Middle frontal gyrus (tissue), 1 donor: ENCODE measurements at regions not wholly inside any gene's neighbourhood (a gene's known extent, or its start where the extent isn't known, plus 50 kb on each side); places are given as distances from the start of the nearest gene placed in this dataset.
"Not testable (repeated sequence)": the region's sequence is repeated elsewhere in the genome, so short reads cannot be mapped to it uniquely, and the experiment has no call there.

Source experiments
- DNase-seq: peaks from one replicate; pipeline ENCODE4 v3.0.0-alpha.2; 2015; ENCODE audit warnings: low spot score; ENCODE audit errors: extremely low spot score

DNA sequence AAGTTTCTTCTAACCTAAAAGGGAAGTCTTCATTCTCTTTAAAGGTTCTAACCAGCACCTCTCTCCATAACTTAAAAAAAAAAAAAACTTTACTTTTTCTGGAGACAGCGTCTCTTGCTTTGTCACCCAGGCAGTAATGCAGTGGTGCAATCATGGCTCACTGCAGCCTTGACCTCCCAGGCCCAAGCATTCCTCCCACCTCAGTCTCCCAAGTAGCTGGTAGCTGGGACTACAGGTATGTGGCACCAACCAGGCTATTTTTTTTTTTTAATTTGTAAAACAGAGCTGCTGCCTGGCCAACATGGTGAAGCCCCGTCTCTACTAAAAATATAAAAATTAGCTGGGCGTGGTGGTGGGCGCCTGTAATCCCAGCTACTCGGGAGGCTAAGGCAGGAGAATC, 787.4 kb upstream of the ACO1 start:
- DNase-seq = not testable (repeated sequence)

DNA sequence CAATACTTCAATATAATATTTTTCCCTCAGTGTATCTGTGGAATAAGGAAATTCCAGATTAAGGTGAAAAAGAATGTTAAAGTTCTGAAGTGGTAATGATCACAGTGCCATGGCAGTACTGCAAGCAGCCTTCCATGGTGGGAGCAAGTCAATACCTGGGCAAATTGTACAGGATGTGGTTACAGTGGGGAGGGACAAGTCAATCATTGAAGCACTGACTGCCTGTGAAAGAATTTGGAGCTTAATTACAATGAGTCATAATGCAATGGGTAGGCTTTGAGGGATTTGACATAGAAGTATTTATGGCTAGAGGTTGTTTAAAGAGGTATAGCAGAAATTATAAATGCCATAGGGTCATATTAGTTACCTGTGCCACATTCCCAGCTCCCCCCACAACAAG, 786.5 kb upstream of the ACO1 start:
- no peak for DNase-seq

DNA sequence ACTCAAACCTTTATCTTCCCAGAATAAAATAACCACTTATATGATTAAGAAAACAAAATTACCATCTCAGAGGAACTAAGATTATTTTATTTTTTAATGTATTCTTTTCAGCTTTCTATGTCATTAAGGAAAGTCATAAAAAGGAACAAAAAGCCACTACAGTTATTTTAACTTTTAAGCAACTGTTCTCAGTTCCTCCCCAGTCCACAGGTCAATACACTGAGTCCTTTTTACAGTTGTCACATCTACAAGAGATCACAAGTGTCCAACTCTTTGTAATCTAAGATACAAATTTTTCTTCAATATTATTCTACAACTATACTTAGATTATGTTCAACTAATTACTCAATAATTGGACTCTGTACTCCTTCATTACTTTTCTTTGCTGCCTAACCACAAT, 782.8 kb upstream of the ACO1 start:
- no peak for DNase-seq

DNA sequence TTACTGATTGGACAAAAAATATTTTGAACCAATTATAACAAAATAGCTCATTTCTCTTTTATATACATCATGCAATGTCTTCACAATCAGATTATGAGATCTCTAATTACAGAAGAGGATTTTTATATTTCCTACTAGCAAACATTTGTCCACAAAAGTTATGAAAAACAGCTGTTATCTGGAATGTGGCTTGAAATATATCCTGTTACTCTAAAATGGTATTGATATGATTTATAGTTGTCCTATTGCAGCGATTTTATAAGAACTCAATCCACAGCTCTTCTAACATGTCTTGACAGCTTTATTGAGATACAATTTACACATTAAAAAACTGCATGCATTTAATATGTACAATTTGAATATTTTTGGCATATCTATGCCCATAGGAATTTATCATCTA, 779.9 kb upstream of the ACO1 start:
- DNase-seq = no peak

DNA sequence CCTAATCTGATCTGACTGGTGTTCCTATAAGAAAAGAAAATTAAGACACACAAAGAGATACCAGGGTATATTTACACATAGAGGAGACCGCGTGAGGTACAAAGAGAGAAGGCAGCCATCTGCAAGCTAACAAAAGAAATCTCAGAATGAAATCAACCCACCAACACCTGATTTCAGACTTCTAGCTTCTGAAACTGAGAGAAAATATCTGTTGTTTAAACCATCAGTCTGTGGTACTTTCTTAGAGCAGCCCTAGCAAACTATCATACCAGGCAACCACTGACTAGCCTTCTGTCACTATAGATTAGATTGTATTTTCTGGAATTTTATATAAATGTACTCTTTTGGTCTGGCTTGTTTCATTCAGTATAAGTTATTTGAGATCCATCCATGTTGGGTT, 779.3 kb upstream of the ACO1 start:
- no peak for DNase-seq

DNA sequence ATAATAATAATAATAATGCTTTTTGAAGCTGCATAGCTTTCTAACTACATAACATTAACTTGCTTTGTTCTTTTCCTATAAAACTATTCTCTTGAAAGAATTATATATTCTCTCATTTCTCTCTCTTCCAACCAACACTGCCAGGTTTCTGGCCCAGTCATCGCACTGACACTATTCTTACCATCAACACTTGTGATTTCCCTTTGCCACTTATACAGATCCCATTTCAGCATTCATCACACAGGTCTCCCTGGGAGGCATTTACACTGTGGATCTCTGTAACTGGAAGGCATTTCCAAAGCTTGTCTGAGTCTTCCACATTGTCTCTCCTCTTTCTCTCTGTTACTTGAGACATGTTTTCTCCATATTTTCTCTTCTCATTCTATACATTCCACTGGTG, 777.8 kb upstream of the ACO1 start:
- no peak for DNase-seq

DNA sequence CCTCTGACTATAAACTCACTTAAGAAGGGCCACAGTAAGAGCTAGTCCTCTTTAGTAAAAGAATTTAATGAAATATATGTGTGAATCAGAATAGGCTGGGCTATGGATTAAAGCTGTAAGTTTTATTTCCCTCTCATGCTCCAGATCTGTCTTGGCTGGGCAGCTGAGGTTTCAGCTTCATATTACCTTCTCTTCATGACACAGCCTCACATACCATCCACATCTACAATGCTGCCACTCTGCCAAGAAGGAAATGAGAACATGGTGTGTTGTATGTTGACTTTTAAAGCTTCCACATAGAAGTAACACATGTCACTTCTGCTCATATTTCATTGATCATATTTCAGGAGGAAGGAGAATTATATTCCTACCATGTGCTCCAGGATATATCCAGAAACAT, 776.0 kb upstream of the ACO1 start:
- DNase-seq = no peak

DNA sequence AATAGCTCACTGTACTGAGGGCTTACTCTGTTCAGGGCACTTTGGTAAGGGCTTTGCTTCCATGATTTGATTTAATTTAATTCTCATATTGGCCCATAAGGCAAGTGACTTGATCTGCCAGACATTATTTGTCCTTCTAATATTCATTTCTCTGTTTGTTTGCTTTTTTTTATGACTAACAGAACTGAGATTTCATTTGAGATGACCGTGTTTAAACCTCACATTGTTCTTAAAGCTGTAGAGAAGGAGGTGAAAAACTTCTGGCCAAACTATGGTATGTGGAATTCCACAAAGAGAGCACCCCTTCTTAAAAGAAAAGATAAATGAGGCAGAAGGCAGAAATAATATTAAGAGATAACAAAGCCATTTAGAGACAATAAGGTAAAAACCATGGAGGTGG, 775.6 kb upstream of the ACO1 start:
- no peak for DNase-seq

DNA sequence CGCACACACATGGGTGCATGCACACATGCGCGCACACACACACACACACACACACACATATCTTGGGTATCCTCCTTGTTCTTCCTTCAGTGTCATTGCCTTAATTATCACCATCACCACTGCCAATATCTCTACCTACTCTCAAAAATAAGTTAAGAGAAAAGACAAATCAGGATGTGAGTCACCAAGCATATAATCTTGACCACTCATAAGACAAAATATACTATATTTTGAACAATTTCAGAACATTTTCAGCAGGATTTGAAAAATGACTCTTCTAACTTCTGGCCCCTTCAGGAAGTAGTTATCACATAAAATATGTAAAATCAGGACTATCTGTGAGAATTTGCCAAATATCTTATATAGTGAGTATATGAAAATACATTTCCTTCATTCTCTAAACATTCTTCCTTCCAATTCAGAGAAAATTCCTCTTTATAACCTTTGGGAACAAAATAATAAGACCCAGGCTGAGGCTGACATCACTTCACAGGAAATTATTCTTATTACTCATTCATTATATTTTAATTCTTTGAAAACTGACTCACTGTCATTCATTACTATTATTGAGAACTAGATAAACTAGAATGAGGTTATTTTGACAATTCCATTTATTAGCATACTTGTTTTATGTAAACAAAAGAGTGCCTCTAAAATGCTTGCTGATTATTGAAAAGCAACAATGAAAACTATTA, 772.0 kb upstream of the ACO1 start:
- no peak for DNase-seq

DNA sequence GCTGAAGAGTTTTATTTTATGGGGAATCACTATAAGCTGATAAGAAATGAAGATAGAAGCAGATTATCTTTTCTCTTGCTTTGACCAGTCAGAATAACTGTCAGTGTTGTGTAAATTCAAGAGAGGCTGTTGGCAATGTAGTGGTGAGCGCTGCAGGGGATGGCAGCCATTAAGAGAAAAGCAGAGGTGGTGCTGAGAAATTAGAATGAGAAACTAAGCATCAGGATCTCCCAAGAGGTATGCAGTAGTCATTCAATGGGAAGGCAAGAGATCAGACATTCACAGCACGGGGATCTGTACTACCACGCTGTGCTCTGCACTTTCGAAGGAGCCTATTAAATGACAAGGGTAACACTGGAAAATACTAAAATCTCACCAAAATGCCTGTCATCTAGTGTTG, 768.5 kb upstream of the ACO1 start:
- no peak for DNase-seq

DNA sequence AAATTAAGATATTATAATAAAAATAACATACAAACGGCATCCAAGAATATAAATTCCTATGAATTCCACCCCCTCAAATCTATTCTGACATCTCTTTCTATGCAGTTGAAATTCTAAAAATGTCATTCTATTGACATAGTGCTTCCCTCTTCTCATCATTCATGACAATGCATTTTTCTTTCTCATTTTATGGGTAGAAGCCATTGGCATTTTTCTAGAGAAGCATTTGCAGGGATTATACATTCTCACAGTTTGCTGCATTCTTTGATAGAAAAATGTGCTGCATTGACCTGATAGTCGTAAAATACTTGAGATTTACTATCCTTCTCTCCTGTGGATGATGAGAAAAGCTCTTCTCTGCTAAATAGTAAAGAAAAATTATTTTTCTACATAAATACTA, 760.9 kb upstream of the ACO1 start:
- DNase-seq = no peak

DNA sequence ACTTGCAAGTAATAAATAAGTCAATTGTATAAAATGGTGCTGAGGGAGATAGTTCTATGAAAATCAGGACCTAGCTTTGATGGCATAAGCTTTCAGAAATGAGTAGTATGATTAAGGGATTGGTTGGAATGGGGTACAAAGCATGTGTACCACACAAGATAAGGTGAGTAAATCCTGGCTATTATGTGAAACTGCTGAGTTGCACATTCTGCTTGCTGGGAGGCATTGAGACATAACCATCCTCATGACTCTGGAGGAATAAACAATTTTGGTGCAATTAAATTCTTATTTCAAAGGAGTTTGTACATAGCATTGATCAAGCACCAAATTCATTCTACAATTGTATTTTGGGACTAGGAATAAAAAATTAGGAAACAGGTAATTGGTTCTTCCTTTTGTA, 755.2 kb upstream of the ACO1 start:
- DNase-seq = no peak

DNA sequence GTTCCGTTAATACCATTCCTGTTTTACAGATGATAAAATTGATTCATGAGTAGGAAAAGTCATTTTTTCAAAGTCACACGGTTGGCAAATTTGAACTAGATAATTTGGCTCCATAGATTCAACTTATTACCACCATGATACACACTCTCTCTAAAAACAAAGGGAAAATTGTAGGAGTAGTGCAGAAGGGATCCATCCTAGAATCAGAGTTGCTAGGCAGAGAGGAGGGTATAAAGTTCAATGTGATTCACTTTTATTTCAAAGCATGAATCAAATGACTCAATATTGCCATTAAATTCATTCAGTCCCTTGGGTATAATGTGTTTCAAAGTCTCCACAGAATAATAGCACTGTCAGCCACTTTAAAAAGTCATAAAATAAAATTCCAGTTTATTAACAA, 747.2 kb upstream of the ACO1 start:
- no peak for DNase-seq

DNA sequence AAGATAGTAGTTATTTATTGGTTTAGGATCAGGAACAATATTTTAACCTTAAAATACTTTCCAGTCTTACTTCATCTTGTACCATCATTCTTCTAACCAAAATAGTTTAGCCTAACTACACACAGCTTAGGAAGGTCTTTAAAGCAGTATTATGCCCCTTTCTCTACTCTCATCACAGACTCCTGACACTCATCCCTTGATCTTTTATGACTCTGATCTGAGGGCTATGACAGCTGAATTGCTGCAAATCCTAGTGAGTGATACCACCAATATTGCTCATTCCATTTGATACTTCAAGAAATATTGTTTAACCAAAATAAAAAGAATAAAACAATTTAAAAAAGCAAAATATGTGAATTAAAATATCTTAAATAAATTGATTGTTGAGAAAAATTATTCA, 746.6 kb upstream of the ACO1 start:
- no peak for DNase-seq

DNA sequence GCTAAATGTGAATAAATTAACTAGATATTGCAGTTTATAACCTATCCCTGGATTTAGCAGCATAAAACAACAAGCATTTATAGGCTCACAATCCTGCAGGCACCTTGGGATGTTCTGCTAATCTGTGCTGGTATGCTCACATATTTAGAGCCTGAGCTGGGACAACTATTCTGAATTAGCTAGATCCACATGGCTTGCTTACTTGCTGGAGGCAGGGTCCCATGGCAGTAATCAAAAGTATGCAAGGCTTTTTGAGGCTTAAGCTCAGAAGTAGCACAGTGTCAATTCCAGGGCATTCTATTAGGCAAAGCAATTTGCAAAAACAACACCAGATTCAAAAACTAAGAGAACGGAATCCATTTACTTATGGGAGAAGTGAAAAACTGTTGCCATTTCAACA, 745.0 kb upstream of the ACO1 start:
- DNase-seq = no peak

DNA sequence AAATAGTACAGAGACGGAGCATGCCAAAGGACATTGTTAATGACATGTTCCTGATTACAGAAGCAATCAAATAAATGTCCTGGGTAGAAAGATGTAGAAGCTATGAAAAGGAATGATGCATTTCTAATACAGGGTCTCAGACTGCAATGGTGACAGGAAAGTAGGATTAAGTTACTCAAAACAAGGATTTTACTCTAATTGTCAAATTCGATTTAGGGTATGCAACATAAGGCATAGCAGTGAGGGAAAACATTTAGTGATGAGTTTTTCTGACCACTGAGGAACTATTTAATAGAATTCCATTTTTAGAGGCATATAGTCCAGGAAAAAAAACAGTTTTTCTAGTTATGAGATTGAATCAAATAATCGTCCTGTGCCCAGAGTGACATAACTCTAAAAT, 715.1 kb upstream of the ACO1 start:
- DNase-seq = no peak

DNA sequence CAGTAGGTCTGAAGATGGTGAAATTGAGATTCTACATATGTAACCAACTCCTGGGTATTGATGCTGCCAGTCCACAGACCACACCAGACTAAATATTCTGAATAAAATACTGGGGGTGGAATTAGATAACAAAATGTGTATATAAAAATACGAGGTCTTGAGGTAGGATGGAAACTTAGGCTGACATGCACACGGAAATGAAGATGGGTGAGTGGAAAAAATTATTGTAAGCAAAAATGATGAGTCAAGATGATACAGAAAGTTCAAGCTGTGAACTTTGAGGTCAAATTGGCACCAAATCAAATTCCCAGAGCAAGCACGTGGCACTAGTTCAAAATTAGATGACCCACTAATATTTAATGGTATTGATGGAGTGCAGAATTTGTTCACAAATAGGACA, 713.4 kb upstream of the ACO1 start:
- DNase-seq = no peak

DNA sequence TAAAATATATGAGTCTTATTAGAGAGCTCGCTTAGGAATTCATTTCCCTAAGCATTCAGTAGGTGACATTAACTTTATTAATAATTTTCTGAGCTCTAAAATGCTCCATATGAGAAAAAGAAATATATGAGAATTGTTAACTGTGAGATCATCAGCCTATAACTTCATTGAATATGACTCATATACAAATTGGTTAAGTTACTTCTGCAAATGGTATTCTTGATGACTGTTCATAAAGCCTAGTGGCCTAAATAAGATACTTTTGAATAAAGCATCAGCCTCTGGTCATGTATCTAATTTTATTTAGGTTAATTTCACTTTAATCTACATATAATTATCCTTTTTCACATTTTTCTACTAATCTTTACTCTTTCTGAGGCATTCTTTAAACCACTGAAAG, 710.2 kb upstream of the ACO1 start:
- DNase-seq = no peak

DNA sequence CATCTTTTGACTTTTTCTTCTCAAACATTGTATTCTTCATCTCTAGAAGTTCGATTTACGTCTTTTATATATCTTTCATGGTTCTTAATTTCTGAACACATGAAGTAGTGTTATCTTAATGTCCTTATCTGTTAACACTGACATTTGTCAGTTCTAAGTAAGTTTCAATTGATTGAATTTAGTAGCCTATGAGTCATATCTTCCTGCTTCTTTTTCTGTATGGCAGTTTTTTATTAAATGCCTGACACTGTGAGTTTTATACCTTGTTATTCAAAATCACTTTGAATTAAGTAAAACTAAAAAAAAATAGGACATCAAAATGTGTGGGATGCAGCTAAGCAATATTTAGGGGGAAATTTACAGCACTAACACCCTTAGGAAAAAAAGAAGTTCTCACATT, 707.0 kb upstream of the ACO1 start:
- DNase-seq = no peak

DNA sequence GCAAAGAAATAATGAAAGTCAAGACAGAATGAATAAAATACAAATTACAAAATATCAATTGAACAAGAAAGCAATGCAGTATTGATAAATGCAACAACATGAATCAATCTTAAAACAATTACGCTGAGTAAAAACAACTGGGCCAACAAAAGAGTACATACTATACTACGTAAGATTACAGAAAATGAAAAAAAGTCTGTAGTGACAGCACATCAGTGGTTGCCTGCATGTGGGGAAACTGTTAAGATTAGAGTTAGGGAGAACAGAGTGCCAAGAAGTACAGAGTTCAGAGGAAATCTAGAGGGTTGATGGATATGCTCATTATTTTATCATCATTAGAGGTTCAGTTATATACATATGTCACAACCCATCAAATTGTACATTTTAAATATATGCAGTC, 706.6 kb upstream of the ACO1 start:
- DNase-seq = no peak

DNA sequence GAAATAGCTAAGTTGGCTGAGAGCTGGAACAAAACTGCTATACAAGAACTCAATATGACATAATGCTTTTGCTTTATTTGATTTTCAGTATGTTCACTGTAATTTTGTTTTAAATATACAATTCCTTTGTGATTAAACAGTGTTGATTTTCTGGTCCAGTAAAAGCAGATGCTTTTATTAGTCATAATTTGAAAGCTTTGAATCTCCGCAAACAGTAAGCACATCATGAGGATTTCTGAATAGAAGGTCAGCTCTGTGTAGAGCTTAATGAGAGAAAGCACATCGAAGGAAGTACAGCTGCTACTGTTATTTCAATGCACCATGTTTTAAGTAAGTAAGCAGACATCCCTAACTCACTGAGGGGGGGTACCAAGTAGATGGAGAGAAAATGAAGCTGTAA, 701.3 kb upstream of the ACO1 start:
- DNase-seq = no peak

DNA sequence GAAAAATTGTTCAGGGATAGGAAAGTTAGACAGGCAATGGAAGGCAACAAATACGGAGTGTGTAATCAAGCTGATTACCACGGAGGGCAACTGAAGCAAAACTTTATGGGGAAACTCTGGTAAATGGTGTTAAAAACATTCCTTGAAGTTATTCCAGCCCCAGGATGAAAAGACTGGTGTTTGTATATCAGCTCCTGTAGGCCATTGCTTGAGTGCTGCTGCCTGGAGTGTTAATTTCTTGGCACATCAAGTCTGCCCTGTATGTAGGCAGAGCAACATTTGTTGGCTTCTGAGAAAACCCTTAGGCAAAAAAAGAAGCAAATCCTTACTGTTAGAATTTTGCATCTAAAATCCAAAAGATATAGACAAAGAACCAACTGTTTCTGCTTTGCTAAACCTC, 686.5 kb upstream of the ACO1 start:
- DNase-seq = no peak

DNA sequence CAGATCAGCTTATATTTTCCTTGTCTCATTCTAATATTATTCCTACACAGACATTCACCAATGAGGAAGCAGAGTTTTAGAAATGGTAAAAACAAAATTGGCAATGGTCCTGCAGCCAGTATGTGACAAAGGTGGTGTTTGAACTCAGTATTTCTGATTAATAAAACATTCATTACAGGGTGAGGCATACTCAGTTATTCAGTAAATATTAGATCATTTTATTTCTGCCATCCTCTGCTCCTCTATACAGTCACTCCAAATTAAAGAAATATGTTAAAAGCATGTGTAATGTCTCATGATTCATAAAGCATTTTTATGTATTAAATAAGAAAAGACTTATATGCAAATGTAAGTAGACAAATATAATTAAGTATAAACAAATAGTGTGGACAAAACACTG, 684.6 kb upstream of the ACO1 start:
- no peak for DNase-seq
